ENCODE measurements at regions not wholly inside any gene's neighbourhood (a gene's known extent, or its start where the extent isn't known, plus 50 kb on each side); places are given as distances from the start of the nearest gene placed in this dataset.
"Not testable (repeated sequence)": the region's sequence is repeated elsewhere in the genome, so short reads cannot be mapped to it uniquely, and the experiment has no call there.

- no peak for DNase-seq
Measured at GRCh38 chr13:61575973-61576372, 160.3 kb upstream of the PCDH20 start.

GRCh38 chr13:61563645-61564044 is 148.0 kb upstream of the PCDH20 start:
- DNase-seq = no peak

- no peak for DNase-seq
Measured at GRCh38 chr13:61546911-61547310, 131.3 kb upstream of the PCDH20 start.

GRCh38 chr13:61546413-61546812 is 130.8 kb upstream of the PCDH20 start:
- DNase-seq = no peak

- DNase-seq = no peak
Measured at GRCh38 chr13:61536433-61536832, 120.8 kb upstream of the PCDH20 start.

GRCh38 chr13:61531383-61532065 is 115.9 kb upstream of the PCDH20 start:
- DNase-seq = no peak

- not testable (repeated sequence) for DNase-seq
Measured at GRCh38 chr13:61519214-61519613, 103.6 kb upstream of the PCDH20 start.

GRCh38 chr13:61508936-61509335 is 93.3 kb upstream of the PCDH20 start:
- no peak for DNase-seq

GRCh38 chr13:61500176-61500575 is 84.5 kb upstream of the PCDH20 start:
- DNase-seq = no peak

GRCh38 chr13:61495648-61496047 is 80.0 kb upstream of the PCDH20 start:
- DNase-seq = no peak

GRCh38 chr13:61493556-61493955 is 77.9 kb upstream of the PCDH20 start:
- DNase-seq = not testable (repeated sequence)

- no peak for DNase-seq
Measured at GRCh38 chr13:61486496-61486895, 70.8 kb upstream of the PCDH20 start.

- no peak for DNase-seq
Measured at GRCh38 chr13:61485128-61485765, 69.6 kb upstream of the PCDH20 start.

- no peak for DNase-seq
Measured at GRCh38 chr13:61477619-61478018, 62.0 kb upstream of the PCDH20 start.

- no peak for DNase-seq
Measured at GRCh38 chr13:61470786-61471185, 55.1 kb upstream of the PCDH20 start.

GRCh38 chr13:61466280-61466679 is 50.6 kb upstream of the PCDH20 start:
- DNase-seq = no peak

Data from NCI-H2107 (cell line).